Activated CD8-positive, alpha-beta memory T cell treated with anti-CD3 and anti-CD28 coated beads for 1 hour (primary cell): ENCODE measurements at regions not wholly inside any gene's neighbourhood (a gene's known extent, or its start where the extent isn't known, plus 50 kb on each side); places are given as distances from the start of the nearest gene placed in this dataset.

Source experiments
- DNase-seq, 2 donors: peaks; one replicate each; pipeline ENCODE4 v3.0.0-alpha.2; 2020; ENCODE audit warnings: low read depth in 1 of 2; ENCODE audit errors: extremely low read depth in 1 of 2

DNA sequence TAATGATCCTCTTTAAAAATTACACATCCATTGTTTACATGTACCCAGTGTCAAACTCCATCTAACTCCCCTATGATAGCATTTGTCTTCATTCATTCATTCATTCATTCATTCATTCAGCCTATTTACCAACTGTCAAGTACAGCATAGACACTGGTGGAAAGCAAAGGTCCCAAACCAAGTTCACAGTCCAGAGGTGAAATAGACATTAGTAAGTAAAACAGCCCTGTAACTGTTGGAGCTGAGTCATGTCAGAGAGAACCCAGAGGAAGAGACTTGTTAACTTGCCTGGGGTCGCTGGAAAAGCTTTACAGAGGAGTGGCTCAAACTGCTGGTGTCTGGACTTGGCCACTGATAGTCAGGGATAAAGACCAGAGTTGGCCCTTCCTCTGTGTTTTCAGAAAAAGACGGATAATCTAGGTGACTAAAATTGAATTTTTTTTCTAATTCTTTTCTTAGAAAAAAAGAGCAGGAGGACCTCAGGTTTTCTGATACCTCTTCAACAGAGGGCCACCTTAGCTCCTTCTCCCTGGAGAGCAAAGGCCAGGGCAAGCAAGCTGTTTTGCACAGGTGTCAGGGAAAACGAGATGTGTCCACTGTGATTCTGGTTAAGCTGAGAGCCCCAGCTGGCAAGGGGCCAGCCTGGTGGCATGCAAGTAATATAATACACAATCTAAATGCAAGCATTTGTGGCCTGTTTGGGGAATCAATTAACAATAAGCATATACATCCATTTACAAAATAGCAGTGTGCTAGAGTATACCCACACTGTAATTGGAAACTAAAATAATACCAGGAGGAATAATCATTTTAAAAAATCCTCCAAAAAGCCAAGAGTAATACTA lies 96.7 kb upstream of the SLC14A2 start:
- DNase-seq: no peak

DNA sequence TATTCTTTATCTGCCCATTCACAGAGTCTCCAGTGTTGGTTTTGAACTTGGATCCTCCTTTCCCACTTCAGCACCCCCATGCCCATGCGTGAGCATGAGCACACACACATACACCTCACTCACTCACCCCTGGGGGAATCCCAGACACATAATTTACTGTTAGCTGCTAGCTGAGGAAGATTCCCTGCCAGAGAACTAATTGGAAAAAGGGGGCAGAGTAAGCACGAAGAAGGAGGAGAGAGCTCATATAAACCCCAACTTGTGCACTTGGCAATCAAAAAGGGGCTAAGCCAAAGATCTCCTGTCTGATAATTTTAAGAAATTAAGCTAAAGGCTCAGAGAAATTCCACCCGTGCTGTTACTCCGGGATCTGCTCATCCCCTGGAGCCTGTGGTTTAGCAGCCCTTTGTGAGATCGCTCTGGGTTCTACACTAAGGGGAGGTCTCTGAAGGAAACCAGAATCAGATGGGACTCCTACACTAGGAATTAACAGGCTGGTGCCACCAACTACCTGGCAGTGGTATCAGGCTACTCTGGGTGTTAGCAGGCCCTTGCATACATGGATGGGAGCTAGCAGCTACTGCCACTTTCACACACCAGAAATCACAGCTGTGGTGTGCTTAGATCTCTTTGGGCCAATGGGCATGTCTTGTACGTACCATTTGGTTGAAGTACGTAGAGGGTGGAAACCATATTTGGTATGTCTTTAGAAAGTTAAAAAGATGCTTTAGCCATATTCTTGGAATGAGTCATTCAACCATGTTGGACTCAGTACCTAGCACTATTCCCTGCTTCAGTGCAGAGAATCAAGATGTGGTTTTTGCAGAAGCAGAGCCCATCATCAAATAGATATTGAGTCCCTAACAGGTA lies 95.6 kb upstream of the SLC14A2 start:
- no peak for DNase-seq

DNA sequence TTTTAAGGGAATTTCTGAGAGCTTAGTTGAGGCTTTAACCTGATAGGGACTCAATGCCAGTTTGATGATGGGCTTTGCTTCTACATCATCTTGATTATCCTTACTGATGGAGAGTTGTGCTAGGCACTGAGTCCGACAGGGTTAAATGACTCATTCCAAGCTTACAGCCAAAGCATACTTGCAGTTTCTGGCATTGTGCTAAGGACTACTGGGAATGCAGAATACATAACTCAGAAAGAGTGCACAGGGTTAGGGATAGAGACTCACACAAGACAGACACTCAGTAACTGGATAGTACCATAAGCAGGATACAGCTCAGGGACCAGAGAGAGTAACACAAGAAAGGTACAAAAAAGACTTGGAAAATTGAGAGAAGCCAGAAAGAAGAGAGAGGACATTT lies 94.1 kb upstream of the SLC14A2 start:
- DNase-seq: no peak

DNA sequence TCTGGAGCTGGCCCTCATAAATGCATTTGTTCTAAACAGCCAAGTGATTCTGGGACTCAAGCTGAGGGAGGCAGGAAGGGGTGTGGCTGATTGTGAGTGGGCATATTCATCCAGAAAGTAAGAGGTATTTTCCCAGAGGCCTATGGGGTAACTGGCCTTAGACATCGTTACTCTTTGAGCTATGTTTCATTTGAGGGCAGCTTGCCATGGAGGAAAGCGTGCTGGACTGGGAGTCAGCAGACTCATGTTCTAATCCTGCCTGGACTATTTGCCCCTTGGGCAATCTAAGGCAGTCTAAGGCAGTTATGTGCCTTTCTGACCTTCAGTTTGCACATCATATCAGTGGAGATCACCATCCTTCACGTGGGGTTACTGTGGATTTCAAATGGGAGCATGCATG lies 93.5 kb upstream of the SLC14A2 start:
- no peak for DNase-seq

DNA sequence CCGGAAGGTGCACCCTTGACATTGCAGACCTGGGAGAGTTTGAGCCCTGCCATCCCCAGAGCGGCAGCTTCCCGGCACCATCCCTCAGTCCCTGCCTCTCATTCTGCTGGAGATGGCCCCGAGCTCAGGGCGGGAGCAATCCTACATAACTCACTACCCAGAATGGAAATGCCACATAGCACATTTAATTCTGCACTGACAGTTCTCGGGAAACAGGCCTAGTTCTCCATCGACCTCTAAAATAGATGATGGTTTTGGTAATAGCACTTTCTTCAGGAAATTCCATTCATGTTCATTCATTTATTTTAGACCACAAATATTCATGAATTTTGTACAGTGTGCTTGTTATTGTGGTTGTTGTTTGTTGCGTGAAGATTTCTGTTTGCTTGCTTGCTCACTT lies 92.9 kb upstream of the SLC14A2 start:
- DNase-seq: no peak

DNA sequence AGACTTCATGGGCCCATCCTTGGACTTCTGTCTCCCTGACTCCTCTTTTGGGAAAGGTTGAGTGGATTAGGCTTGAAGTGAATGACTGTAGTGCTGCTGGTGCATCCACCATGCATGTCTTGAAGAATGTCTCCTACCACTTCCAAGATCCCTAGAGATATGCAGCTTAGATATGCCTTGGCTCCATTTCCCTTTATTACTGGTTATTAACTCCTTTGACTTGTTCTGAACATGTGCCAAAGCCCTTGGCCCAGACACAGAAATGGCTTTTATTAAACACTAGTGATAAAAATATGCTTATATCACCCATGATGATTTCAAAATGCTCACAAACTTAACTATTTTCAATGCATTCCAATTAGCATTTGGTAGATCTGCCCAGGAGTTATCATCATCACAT lies 90.0 kb upstream of the SLC14A2 start:
- DNase-seq: no peak

DNA sequence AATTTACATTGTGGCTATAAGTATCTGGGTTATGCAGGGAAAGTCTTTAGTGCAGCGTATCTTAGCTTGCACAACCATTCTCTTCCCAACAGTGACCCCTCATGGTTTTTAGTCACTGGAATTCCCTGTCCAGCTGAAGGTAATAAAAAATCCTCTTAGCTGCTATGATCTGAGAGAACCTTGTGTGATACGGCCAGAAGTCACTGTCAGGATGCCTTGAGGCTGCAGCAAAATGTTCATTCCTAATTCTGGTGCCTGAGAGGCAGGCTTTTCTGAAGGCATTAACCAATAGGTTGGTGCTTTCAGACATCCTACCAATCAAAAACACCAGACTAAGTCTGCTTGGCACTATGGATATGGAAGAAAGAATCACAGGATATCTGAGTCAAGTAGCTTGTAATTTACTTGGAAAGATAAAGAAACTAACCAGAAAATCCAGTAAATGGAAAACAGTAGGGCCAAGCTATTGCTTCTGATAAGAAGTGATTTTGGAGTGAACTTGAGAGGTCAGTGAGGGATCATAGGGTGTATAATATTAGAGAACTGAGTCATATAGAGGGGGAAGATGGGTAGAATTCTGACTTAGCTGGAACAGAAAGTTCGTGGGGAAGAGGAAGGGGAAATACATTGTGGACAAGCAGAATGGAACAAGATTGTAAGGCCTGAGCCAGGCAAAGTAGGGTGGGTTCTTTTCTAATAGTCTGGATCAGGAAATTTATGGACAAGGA lies 89.0 kb upstream of the SLC14A2 start:
- no peak for DNase-seq

DNA sequence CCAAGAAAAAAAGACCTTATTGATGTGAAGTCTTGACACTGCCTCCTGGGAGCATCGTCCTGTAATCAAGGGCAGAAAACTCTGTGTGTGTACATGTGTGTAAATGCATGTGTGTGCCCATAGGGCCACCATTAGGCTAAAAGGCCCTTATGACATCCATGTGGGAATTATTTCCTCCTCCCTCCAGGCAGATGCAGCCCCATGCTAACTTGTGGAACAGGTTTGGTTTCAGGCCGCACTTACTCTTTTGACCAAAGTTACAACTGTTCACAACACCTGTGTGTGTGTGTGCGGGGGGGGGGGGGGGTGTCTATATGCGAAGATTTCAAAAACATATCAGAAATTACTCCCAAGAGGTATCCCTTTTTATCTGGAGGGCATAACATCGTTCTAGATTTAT lies 87.4 kb upstream of the SLC14A2 start:
- DNase-seq: no peak

DNA sequence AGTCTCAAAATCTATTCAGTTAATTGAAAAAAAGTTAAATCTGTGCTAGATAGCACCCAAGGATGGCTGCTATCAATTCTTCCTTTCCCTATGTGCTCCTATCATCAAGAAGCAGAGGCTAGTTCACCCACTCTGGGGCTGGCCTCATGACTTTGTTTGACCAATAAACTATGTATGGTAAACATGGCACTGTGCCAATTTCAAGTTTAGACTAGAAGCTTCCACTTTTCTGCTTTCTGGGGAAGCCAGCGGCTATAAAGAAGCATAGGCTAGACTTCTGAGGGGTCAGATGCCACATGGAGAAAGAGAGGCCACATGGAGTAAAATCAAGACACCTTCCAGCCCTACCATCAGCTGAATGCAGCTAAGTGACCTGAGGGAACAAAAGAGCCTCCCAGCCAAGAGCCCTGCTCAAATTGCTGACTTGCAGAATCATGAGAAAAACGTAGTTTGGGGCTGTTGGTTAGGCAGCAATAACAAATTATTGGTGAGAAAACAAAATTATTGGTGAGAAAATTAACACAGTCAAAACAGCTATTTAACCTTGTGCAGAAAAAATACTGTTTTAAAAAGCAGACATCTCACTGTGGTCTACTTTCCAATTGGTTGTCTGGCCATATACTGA lies 86.5 kb upstream of the SLC14A2 start:
- no peak for DNase-seq

DNA sequence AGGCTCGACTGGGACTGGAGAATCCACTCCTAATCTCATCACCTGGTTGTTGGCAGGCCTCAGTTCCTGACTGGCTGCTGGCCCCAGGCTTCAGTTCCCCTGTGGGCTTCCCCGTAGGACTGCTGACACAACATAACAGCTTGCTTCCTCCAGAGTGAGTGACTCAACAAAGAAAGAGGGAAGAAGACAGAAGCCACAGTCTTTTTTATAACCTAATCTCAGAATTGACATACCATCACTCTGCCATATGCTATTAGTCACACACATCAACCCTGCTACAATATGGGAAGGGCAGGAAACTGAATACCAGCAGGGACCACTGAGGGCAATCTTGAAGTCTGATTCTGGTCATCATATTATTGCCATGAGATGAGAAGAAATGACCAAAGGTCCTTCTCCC lies 76.8 kb upstream of the SLC14A2 start:
- no peak for DNase-seq

DNA sequence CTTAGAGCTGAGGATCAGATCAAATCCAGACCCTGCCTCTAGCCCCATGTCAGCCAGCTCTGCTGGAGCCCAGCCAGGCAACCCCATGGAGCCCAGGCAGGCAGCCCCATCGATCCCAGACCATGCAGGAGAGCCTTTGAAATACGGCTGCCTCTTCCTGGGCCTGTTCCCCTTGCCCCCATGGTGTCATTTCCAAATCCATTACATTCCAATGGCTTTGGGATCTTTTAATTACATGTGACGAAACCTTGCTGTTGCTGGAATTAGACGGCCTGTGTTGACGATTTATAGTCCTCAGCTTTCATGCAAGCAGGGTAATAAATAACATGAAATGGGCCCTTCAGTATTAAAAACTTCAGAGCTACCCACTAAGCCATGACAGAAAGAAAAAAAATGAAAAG lies 75.8 kb upstream of the SLC14A2 start:
- DNase-seq: no peak

DNA sequence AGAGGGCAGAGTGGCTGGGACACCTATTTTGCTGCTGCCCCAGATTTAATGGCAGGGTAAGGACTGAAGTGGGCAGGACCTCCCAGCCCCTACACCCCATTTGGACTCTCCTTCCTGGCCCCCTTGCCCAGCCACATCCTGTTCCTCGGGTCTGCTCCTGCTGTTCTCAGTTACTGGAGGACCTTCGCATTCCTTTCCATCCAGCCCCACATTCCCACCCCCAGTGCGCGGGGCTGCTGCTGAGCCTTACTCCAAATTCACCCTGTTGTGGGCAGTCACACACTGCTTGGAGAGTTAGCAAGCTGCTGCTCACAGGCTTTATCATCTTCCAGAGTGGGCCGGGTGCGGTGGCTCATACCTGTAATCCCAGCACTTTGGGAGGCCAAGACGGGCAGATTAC lies 75.2 kb upstream of the SLC14A2 start:
- DNase-seq: no peak

DNA sequence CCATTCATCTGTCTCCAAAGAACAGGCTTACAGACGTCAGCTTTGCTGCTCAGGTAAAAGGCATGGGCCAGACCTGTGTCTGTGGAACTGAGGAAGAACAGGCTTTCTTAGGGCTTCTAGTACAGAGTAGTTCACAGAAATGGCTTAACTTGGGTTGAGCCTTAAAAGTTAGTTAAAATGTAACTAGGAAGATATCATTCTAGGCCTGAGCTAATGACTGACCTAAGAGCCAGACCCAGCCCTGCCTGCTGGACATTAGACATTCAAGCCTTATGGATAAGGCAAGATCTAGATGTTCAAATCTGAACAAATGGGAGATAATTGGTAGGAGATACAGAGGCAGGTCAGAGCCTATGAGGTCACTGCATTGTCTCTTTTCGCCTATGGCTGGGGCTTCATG lies 73.9 kb upstream of the SLC14A2 start:
- no peak for DNase-seq

DNA sequence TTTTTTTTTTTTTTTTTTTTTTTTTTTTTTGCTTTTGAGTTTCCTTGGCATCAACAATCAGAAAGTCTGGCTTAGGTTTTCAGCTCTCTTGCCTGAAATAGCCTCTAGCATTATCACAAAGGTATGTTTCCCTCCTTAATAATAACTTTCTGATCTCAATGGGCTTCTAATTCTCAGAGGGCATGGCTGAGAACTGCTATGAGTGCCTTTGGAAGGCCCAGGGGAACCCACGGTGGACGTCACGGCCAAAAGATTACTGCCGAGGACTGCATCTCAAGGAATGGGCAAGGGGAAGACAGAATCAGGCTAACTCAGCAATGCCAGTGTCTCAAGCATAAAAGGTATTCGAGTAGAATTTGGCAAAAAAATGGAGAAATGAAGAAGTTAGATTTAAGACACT lies 73.2 kb upstream of the SLC14A2 start:
- DNase-seq: no peak

DNA sequence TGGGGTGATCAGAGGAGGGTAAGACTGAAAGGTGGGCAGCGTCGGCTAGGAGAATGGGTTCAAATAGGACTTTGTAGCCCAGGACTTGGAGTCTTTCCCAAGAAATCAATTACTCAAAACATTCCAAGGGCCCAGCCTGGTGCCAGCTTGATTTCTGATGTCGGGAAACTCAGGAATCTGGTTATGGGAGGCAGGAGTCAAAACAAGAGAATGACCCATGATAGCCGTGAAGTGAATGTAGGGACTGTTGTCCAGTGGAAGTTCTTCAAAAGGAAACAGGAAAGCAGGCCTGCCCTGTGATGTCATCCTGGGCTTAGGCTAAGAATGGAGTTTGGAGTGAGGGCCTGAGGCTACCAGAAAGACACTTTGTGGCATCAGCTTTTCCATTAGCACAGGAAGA lies 67.4 kb upstream of the SLC14A2 start:
- no peak for DNase-seq

DNA sequence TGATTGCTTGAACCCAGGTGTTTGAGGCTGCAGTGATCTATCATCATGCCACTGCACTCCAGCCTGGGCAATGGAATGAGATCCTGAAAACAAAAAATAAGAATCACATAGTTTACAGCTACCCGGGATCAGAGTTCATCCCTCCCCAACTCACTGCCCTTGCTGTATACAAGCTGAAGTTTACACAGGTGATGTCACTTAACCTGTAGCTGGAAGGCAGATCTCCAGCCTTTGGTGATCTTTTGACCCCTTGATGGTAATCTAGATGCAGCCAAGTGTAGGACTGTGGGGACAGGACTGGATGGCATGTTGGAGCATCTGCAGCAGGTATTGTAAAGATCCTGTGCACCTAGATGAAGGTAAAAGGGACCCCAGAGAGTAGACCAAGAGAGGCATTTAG lies 66.7 kb upstream of the SLC14A2 start:
- no peak for DNase-seq

DNA sequence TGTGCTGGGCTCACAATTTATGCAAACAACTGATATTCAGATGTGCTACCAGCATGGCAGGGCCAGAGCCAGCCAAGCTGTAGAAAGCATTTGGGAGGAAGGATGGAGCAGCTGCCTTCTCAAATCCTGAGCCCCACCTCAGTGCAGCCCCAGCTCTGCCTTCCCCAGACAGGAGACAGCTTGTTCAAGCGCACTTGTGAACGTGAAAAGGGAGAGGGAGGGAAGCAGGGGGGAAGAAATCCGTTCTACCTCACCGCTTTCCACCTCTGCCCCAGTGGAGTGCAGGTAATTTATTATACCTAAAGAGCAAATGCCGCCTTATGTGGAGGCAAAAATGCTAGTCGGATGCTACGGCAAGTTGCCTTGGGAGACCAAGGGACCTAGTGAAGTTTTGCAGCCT lies 66.0 kb upstream of the SLC14A2 start:
- DNase-seq: no peak

DNA sequence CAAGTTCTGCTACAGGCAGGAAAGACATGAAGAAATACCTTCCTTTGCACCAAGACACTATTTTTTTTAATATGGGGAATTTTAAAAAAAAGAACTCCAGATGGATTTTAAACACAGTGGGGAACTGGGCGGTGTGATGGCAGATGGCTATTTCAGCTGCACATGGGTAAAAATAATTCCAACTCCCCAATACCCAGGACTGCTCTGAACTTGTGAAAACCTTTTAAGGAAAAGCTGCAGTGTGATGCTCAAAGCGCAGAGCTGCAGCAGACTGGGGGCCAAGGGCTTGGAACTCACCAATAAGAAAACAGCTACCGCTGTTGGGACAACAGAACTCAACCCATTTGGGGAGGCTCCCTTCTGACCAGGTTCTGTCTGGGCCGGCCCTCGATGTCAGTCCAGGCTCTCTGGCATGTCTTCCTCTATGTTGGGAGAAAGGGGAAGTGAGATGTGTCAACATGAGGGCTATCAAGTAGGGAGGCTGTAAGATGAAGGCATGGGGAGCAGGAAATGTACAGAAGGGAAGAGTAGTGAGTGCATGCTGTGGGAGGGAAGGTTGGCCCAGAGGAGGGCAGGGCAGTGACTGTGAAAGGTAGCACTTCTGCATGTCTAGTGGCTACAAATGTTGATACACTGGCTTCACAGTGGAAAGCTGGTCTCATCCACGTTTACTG lies 64.0 kb upstream of the SLC14A2 start:
- no peak for DNase-seq

DNA sequence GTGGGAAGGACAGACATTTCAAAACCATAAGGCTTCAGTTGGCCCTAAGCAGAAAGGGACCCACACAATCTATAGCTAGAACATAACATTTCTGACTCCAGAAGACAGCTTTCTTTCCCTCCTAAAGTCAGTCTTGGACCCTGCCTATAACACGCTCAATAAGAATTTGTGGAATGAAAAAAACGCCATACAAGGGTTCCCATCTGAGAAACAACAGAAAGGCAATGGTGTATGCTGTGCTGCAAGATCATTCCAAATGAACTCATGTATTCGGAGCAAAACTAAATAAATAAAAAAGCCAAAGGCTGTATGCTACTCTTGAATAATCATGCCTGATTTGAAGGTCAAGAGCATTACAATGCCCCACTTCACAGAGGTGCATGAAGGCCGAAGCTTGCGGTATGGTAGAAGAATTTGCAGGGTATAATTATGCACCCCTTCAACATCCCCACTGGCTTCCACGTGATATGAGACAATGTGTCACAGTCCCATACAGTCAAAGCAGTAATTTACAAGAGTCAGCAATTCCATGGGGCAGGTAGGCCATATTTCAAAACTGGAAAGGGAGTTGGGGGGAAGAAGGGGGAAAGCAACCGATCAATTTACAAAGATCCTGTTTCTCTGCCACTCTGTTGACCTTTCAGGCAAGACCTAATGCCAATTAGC lies 61.4 kb upstream of the SLC14A2 start:
- no peak for DNase-seq

DNA sequence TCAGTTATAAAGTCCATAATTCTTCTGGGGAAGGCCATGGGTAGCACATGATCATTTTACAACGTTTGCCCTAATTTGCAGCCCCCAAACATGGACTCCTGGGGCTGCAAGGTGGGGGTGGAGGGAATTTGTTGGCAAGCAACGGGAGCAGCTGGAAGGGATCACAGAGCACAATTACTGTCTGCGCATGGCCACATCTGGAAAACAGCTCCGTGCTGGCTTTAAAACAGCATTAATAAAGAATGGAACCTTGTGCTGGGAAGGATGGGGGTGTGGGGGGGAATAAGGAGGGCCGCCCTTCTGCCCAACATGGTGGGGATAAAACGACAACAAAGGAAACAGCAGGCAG lies 60.9 kb upstream of the SLC14A2 start:
- DNase-seq: no peak
